Trophoblast cell (in vitro differentiated cells and primary cell): ENCODE measurements at regions not wholly inside any gene's neighbourhood (a gene's known extent, or its start where the extent isn't known, plus 50 kb on each side); places are given as distances from the start of the nearest gene placed in this dataset.

Source experiments
- DNase-seq, 2 donors: peaks; one replicate each; pipeline ENCODE4 v3.0.0-alpha.2; 2016
- H2AFZ ChIP-seq: 2 replicates; pipeline ENCODE4 v1.6.1; 2013; ENCODE audit warnings: low read length, moderate library complexity, mild to moderate bottlenecking; ENCODE audit not compliant: insufficient read depth, poor library complexity
- H2AK5ac ChIP-seq: 2 replicates; pipeline ENCODE4 v1.6.1; 2013; ENCODE audit warnings: mild to moderate bottlenecking, low read length
- H2BK120ac ChIP-seq: 2 replicates; pipeline ENCODE4 v1.6.1; 2013; ENCODE audit warnings: low read length, mild to moderate bottlenecking, moderate library complexity; ENCODE audit not compliant: insufficient read depth, poor library complexity
- H2BK12ac ChIP-seq: 2 replicates; pipeline ENCODE4 v1.6.1; 2013; ENCODE audit warnings: mild to moderate bottlenecking, low read length, moderate library complexity
- H2BK5ac ChIP-seq: 2 replicates; pipeline ENCODE4 v1.6.1; 2013; ENCODE audit warnings: low read length, low read depth, moderate library complexity, mild to moderate bottlenecking; ENCODE audit not compliant: poor library complexity
- H3K14ac ChIP-seq: 2 replicates; pipeline ENCODE4 v1.6.1; 2013; ENCODE audit warnings: mild to moderate bottlenecking, low read length
- H3K18ac ChIP-seq: 2 replicates; pipeline ENCODE4 v1.6.1; 2013; ENCODE audit warnings: mild to moderate bottlenecking, low read length
- H3K23ac ChIP-seq: 2 replicates; pipeline ENCODE4 v1.6.1; 2013; ENCODE audit warnings: low read length
- H3K27ac ChIP-seq: 2 replicates; pipeline ENCODE4 v1.5.1; 2013; ENCODE audit warnings: low read depth, mild to moderate bottlenecking, inconsistent platforms, low read length, moderate library complexity
- H3K27me3 ChIP-seq: 2 replicates; pipeline ENCODE4 v1.6.1; 2013; ENCODE audit warnings: inconsistent platforms, mild to moderate bottlenecking, low read length, moderate library complexity; ENCODE audit not compliant: insufficient read depth
- H3K36me3 ChIP-seq, 2 experiments: 1 replicate in 1 of 2; 2 replicates in 1 of 2; pipeline ENCODE4 v1.6.1; 2013; ENCODE audit warnings: low read length in 2 of 2, mild to moderate bottlenecking in 2 of 2, moderate library complexity in 1 of 2; ENCODE audit not compliant: insufficient read depth in 2 of 2, control insufficient read depth in 1 of 2
- H3K4ac ChIP-seq: 2 replicates; pipeline ENCODE4 v1.6.1; 2013; ENCODE audit warnings: low read depth, mild to moderate bottlenecking, low read length, moderate library complexity
- H3K4me1 ChIP-seq, 2 experiments: 1 replicate in 1 of 2; 2 replicates in 1 of 2; pipeline ENCODE4 v1.6.1; 2013; ENCODE audit warnings: low read length in 2 of 2, mild to moderate bottlenecking in 2 of 2, moderate library complexity in 1 of 2; ENCODE audit not compliant: insufficient read depth in 2 of 2, control insufficient read depth in 1 of 2
- H3K4me2 ChIP-seq: 2 replicates; pipeline ENCODE4 v1.6.1; 2013; ENCODE audit warnings: inconsistent platforms, mild to moderate bottlenecking, low read length, moderate library complexity
- H3K4me3 ChIP-seq: 2 replicates; pipeline ENCODE4 v1.5.1; 2013; ENCODE audit warnings: mild to moderate bottlenecking, low read depth, low read length, inconsistent platforms
- H3K79me1 ChIP-seq: one replicate; pipeline ENCODE4 v1.6.1; 2013; ENCODE audit warnings: low read length
- H3K79me2 ChIP-seq: 2 replicates; pipeline ENCODE4 v1.6.1; 2013; ENCODE audit warnings: low read length, mild to moderate bottlenecking; ENCODE audit not compliant: control insufficient read depth, insufficient read depth, poor library complexity
- H3K9ac ChIP-seq: 2 replicates; pipeline ENCODE4 v1.6.1; 2013; ENCODE audit warnings: mild to moderate bottlenecking, low read length
- H3K9me3 ChIP-seq: 2 replicates; pipeline ENCODE4 v1.6.1; 2013; ENCODE audit warnings: low read depth, mild to moderate bottlenecking, control low read depth, inconsistent platforms, low read length; ENCODE audit not compliant: insufficient read depth
- H4K12ac ChIP-seq: 2 replicates; pipeline ENCODE4 v1.6.1; 2013; ENCODE audit warnings: low read depth, mild to moderate bottlenecking, low read length, moderate library complexity
- H4K8ac ChIP-seq: 2 replicates; pipeline ENCODE4 v1.6.1; 2013; ENCODE audit warnings: low read depth, mild to moderate bottlenecking, low read length, moderate library complexity
- H4K91ac ChIP-seq: one replicate; pipeline ENCODE4 v1.6.1; 2013; ENCODE audit warnings: low read depth, mild to moderate bottlenecking, low read length, moderate library complexity
- WGBS: extraction: QIAGEN DNeasy Blood & Tissue Kit; methylation state at CpG from one replicate; pipeline ENCODE4 v1.1.7; 2013; ENCODE audit warnings: missing lambda C conversion rate; ENCODE audit not compliant: insufficient read length, insufficient coverage; ENCODE audit errors: extremely low coverage; 5-methylcytosine and 5-hydroxymethylcytosine counted together

- Histone ChIP-seq H2BK12ac (no peak overlapping the region), H3K23ac (no peak overlapping the region), H3K27me3 (no peaks in the 10 kb centered on the region), H2AFZ (no peak overlapping the region), H4K12ac (no peak overlapping the region), H2AK5ac (no peak overlapping the region), H3K9ac (no peak overlapping the region), H4K8ac (no peak overlapping the region), H2BK5ac (no peak overlapping the region), H3K9me3 (no peaks in the 10 kb centered on the region), H3K4me2 (no peak overlapping the region), H4K91ac (no peak overlapping the region), H3K79me2 (no peaks in the 10 kb centered on the region), H3K4me1 (no peaks in the 10 kb centered on the region), H3K18ac (no peak overlapping the region), H3K4me3 (no peak overlapping the region), H3K27ac (no peak overlapping the region), H3K79me1 (no peaks in the 10 kb centered on the region), H3K36me3 (no peaks in the 10 kb centered on the region), H3K4ac (no peak overlapping the region), H3K14ac (no peak overlapping the region), H2BK120ac (no peak overlapping the region)
- DNase-seq = peak in 1 of 2 donors; percentile 23
- WGBS = no CpG with 5 or more reads among the region's 5 CpGs
Measured at GRCh38 chrX:115419069-115419468, 129.6 kb downstream of the LUZP4 start.

DNA sequence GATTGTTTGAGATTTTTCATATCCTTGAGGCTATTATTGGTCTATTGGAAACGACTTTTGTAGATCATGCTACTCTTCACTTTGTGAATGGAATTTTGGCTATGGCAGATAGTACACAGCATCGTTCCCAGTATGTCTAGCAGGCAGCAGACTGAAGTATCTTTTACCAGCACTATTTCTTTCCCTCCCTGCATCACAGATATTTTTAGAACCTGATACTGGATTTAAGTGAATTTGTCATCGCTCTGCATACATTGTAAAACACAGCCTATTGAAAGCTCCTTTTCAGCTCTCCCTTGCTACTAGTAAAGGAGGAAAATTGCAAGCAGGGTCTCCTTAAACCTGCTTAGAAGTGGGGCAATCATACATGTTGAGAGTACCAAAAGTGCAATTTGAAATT lies 133.6 kb downstream of the LUZP4 start:
- H3K9me3 ChIP-seq = peaks cover 2% of the 10 kb centered on the region
- no peak overlapping the region for H4K8ac ChIP-seq
- no peak overlapping the region for H3K4ac ChIP-seq
- no peaks in the 10 kb centered on the region for H3K27me3 ChIP-seq
- no peak overlapping the region for H2BK12ac ChIP-seq
- DNase-seq = no peak
- no peak overlapping the region for H2BK120ac ChIP-seq
- H4K91ac ChIP-seq = no peak overlapping the region
- H3K79me2 ChIP-seq = no peaks in the 10 kb centered on the region
- WGBS = no CpG with 5 or more reads among the region's 3 CpGs
- H3K14ac ChIP-seq = no peak overlapping the region
- no peak overlapping the region for H3K23ac ChIP-seq
- H3K9ac ChIP-seq = no peak overlapping the region
- H3K4me1 ChIP-seq = no peaks in the 10 kb centered on the region
- H2AFZ ChIP-seq = no peak overlapping the region
- no peak overlapping the region for H2BK5ac ChIP-seq
- no peak overlapping the region for H3K4me2 ChIP-seq
- no peak overlapping the region for H4K12ac ChIP-seq
- H3K36me3 ChIP-seq = no peaks in the 10 kb centered on the region
- no peak overlapping the region for H3K27ac ChIP-seq
- no peak overlapping the region for H2AK5ac ChIP-seq
- H3K4me3 ChIP-seq = no peak overlapping the region
- H3K18ac ChIP-seq = no peak overlapping the region
- H3K79me1 ChIP-seq = no peaks in the 10 kb centered on the region

DNA sequence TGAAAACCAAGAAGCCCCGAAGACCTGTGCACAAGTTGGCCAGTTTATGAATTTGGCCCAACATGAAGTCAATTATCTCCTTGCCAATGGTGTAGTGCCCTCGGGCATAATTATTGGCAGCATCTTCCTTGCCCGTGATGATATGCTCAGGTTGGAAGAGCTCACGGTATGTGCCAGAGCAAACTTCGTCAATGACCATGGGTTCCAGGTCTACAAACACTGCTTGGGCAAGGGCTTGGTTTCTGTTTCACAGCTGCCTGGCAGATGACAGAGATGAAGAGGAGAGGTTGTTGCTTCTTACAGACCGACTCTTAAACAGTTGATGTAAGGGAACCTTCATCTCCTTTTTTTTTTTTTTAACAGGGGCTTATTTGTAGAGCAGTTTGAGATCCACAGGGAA lies 135.6 kb upstream of the PLS3 start:
- H2AFZ ChIP-seq = no peak overlapping the region
- no peak for DNase-seq
- no peak overlapping the region for H2BK12ac ChIP-seq
- H4K8ac ChIP-seq = no peak overlapping the region
- H3K79me2 ChIP-seq = no peaks in the 10 kb centered on the region
- H3K9me3 ChIP-seq = peaks cover 2% of the 10 kb centered on the region
- no peak overlapping the region for H3K27ac ChIP-seq
- H3K4me2 ChIP-seq = no peak overlapping the region
- no peak overlapping the region for H3K23ac ChIP-seq
- H3K27me3 ChIP-seq = no peaks in the 10 kb centered on the region
- no peak overlapping the region for H2BK5ac ChIP-seq
- H4K12ac ChIP-seq = no peak overlapping the region
- H3K4me1 ChIP-seq = no peaks in the 10 kb centered on the region
- no peaks in the 10 kb centered on the region for H3K36me3 ChIP-seq
- no peak overlapping the region for H3K9ac ChIP-seq
- no peak overlapping the region for H2BK120ac ChIP-seq
- H2AK5ac ChIP-seq = no peak overlapping the region
- no CpG with 5 or more reads among the region's 6 CpGs for WGBS
- H3K14ac ChIP-seq = no peak overlapping the region
- H4K91ac ChIP-seq = no peak overlapping the region
- H3K4me3 ChIP-seq = no peak overlapping the region
- H3K18ac ChIP-seq = no peak overlapping the region
- H3K4ac ChIP-seq = no peak overlapping the region
- H3K79me1 ChIP-seq = no peaks in the 10 kb centered on the region

GRCh38 chrX:115427861-115428410 lies 133.0 kb upstream of the PLS3 start:
- no peak overlapping the region for H4K91ac ChIP-seq
- no peak overlapping the region for H2BK5ac ChIP-seq
- H3K79me2 ChIP-seq = no peaks in the 10 kb centered on the region
- no peak overlapping the region for H2BK12ac ChIP-seq
- no peak overlapping the region for H2AK5ac ChIP-seq
- H4K8ac ChIP-seq = no peak overlapping the region
- H3K27me3 ChIP-seq = no peaks in the 10 kb centered on the region
- H3K36me3 ChIP-seq = no peaks in the 10 kb centered on the region
- DNase-seq = no peak
- H3K4me3 ChIP-seq = no peak overlapping the region
- H3K79me1 ChIP-seq = no peaks in the 10 kb centered on the region
- no peak overlapping the region for H3K9ac ChIP-seq
- no peaks in the 10 kb centered on the region for H3K4me1 ChIP-seq
- no peak overlapping the region for H2AFZ ChIP-seq
- H2BK120ac ChIP-seq = no peak overlapping the region
- peaks cover 2% of the 10 kb centered on the region for H3K9me3 ChIP-seq
- H3K4ac ChIP-seq = no peak overlapping the region
- no CpG with 5 or more reads among the region's 2 CpGs for WGBS
- no peak overlapping the region for H3K18ac ChIP-seq
- no peak overlapping the region for H4K12ac ChIP-seq
- no peak overlapping the region for H3K23ac ChIP-seq
- H3K27ac ChIP-seq = no peak overlapping the region
- no peak overlapping the region for H3K14ac ChIP-seq
- H3K4me2 ChIP-seq = no peak overlapping the region
